UCSD-AML1 (cell line): ENCODE measurements at regions not wholly inside any gene's neighbourhood (a gene's known extent, or its start where the extent isn't known, plus 50 kb on each side); places are given as distances from the start of the nearest gene placed in this dataset.

ENCODE experiments used
- DNase-seq: peaks from one replicate; lab custom pipeline; 2025; ENCODE audit not compliant: unreplicated experiment; lab: John Stamatoyannopoulos, UW

DNA sequence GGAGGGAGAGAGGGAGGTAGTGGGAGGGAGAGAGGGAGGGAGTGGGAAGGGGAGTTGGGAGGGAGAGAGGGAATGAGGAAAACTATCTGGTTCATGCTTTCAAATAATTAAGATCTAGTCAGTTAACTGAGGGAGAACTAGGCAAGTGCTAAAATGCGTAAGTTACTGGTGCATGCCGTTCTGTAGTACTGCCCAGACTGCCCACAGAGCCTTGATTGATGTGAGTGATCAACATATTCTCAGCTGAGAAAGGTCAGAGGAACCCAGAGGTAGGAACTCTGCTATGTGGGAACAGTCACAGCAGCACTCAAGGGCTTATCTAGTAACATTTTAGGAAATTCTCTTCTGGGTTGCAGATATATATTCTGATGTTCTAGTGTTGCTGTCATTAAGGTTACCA lies 149.8 kb upstream of the ROBO1 start:
- DNase-seq = no peak

DNA sequence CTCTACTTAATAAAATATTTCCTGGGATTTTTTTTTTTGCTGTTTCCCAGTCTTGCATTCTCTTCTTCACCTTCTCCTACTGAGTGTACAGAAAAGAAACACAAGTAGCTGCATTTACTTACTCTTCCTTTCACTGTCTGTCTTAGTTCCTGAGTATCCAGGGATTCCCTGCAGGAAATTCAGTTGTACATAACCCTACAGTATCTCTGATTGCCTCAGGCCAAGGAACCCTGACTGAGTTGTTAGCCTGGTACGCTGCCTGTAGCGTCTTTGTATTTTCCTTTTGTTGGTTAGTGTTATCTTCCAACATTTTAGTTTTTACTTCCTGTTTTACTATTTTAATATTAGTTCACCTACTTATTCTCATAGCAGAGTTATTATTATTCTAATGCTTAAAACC lies 142.5 kb upstream of the ROBO1 start:
- DNase-seq = no peak

- no peak for DNase-seq
These were observed 138.3 kb upstream of the ROBO1 start for GRCh38 chr3:79906106-79906505.

DNA sequence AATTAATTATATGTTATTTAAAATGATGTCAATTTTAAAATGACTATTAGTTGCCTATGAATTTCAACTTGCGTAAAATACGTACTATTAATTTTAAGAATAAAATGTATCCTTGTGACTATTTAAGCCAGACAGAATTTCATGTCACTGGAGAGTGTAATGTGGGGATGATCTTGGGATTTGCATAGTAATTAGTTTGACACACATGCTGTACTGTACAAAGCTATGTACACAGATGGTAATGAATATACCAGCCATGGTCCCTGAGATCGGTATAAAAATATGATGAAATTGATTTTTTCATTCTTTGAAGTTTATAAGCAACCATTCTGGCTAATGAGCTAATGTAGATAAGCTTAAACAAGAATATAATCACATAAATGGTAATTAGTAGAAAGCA lies 134.4 kb upstream of the ROBO1 start:
- no peak for DNase-seq

GRCh38 chr3:79898907-79899306 lies 131.1 kb upstream of the ROBO1 start:
- DNase-seq = no peak

GRCh38 chr3:79896086-79896485 lies 128.3 kb upstream of the ROBO1 start:
- DNase-seq = no peak

DNA sequence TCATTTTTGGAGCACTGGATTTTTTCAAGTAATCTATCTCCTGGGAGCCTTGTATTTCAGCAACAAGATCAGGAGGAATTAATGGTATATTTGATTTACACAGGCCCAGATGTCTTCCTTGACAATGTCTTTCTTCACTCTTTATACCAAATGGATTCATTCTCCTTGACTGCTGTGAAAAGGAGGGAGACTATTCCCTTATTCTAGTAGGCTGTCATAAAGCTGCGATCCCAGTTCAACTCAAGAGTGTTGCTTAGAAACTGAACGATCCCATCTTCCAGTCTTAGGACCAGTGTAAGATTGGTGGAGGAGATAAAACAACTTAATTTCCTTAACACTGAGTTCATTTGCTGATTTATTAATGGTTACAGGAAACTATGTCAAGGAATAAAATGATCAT lies 119.4 kb upstream of the ROBO1 start:
- DNase-seq = no peak

- no peak for DNase-seq
These were observed 118.4 kb upstream of the ROBO1 start for GRCh38 chr3:79886204-79886603.

DNA sequence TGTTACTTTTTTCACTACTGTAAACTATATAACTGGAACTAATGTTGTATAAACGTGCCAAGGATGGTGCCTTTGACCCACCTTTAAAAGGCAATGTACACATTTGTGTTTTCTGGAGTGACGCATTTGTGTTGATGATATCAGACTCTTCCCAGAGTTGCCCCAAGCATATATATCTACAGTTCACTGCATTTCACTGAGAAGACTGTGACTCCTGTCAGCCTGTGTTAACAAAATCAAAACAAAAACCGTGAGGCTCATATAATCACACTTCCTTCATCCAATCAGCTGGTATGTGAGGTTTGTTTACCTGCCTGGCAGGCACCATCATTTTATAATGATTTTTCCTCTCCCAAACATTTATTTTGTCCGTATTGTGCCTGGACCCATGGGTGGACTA lies 117.6 kb upstream of the ROBO1 start:
- DNase-seq = no peak

DNA sequence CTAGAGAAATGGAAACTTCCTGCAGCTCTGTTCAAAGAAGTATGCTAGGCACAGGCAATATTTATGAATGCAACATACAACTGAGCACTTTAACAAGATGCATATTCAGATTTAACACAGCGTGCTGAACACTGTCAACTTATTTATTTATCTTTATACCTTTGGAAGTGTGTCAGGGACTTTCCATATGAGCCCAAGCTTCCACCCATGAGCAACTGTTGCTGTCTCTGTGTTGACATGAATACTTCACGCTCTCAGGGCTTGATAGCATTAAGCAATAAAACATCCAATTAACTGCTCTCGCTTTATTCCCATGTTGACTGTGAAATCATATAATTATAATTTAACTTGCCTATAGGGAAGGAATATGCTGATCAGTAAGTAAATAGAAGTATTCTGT lies 116.6 kb upstream of the ROBO1 start:
- no peak for DNase-seq

DNA sequence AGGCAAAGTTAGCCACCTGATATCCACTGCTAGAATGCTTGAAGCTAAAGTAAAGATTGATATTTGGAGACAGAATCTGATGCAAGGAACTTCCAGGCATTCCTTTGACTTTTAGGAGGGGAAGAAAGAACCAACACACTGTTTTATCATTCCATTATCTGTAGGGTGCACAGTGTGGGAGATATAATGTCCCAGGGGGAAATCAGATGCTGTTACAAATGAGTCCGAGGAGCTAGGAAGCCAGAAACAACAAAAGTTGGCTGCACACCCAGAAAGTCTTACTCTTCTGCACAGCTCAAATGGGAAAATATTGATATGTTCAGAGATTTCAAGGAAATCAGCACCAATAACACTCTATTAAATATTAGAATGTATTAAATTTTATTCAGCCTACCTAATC lies 113.6 kb upstream of the ROBO1 start:
- DNase-seq = no peak

GRCh38 chr3:79878708-79879107 lies 110.9 kb upstream of the ROBO1 start:
- no peak for DNase-seq

- DNase-seq = no peak
These were observed 106.8 kb upstream of the ROBO1 start for GRCh38 chr3:79874646-79875045.

DNA sequence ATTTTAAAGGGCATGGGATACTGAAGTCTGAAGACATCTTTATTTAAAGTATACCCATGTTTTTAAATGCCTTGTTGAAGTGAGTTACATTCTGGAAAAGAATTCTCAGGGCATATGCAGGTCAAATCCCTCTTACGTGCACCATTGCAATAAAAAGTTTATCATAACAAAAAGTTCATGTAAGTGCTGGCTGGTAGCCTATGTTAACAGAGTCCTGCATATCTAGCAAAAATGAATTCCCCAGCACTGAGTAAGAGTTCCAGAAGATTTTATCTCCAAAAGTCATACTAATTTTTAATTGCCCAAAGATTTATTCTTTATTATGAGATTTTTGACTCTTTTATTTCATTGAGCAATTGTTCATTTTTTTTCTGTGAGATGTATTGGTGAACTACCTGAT lies 104.7 kb upstream of the ROBO1 start:
- no peak for DNase-seq

DNA sequence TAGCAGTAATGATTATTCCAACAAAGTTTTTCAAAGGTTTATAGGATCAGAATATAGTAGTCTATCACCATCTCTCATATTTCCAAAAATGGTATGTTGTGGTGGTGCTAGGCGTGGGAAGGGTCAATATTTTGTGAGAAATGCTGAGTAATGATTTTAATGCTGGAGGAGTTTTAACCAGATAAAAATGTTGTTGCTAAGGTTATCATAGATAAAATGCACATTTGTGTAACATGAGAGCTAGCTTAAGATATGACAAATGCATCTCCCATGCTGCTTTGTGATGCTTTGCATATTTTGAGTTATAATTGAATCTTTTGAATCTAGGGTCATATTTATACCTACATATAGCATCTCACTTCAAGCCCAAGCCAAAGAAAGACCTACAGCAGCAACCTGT lies 103.9 kb upstream of the ROBO1 start:
- DNase-seq = no peak

DNA sequence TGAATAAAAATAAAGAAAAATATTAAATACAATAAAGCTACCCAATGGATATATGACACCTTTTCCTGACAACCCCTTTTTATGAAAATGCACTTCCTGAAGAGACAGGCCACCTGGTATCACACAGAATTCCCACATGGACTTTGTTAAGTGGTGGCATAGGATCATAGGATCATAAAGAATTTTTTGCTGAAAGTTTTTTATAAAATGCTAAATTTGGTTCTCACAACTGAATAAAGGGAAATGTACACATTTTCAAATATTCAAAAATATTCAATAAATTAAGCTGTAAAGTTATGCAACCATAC lies 102.5 kb upstream of the ROBO1 start:
- DNase-seq = no peak

GRCh38 chr3:79869461-79870312 lies 101.9 kb upstream of the ROBO1 start:
- DNase-seq = no peak

DNA sequence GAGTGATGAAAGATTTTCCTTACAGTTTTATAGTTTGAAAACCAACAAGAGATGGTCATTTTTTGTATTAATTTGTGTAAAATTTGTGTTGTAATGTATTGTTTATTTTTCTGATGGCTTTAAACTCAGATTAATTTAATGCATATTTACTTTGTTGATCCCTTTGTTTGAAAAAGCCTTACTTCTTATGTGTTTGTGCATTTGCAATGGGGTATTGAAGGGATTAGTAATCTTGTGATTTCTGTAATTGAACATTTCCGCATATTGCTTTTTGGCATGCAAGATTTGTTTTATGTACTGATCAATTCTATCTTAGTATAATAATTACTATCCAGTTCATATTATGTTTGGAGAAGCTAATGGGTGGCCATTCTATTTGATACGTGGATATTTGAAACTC lies 98.4 kb upstream of the ROBO1 start:
- DNase-seq = no peak

DNA sequence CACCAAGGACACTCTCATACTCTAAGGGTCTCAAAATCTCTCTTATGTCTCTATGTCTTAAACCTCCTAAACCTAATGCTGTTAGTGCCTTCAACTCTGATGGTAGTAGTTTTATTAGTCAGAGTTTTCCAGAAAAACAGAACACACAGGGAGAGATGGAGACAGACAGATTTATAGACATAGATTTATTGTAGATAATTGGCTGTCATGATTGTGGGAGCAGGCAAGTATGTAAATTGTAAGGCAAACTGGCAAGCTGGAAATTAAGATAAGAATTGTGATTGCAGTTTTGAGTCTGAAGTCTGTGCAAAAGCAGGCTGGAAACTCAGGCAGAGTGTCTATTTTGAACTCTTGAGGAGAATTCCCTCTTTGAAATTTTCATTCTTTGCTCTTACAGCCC lies 96.3 kb upstream of the ROBO1 start:
- DNase-seq = no peak

- DNase-seq = no peak
These were observed 81.1 kb upstream of the ROBO1 start for GRCh38 chr3:79848876-79849275.

DNA sequence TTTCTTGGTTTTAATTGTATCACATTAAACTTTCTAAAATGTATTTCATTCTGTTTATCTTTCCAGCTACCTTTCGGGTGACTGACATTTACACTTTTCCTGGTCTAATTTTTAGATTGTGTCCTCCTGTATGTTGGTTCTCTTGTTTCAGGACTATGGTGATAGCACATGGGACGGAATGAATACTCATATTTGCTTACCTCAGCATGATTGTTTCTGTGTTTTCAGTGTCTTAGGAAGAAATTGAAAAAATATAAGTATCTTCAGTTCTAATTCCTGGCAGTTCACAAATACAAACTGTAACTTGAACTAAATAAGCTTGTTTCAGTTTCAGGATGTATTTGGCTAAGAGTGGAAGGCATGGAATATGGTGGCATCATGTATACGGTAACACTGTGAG lies 80.1 kb upstream of the ROBO1 start:
- no peak for DNase-seq

GRCh38 chr3:79846148-79846933 lies 78.5 kb upstream of the ROBO1 start:
- no peak for DNase-seq

GRCh38 chr3:79845546-79845945 lies 77.7 kb upstream of the ROBO1 start:
- DNase-seq = no peak
